ENCODE measurements at regions not wholly inside any gene's neighbourhood (a gene's known extent, or its start where the extent isn't known, plus 50 kb on each side); places are given as distances from the start of the nearest gene placed in this dataset.

GRCh38 chr2:3073041-3073595, 304.5 kb downstream of the EIPR1 start:
- Mint-ChIP-seq H3K9me3 (no peaks in the 10 kb centered on the region), H3K4me1 (no peaks in the 10 kb centered on the region), H3K36me3 (ENCODE audit: low read depth) (no peaks in the 10 kb centered on the region), H3K4me3 (no peak overlapping the region), H3K27ac (no peak overlapping the region), H3K27me3 (no peaks in the 10 kb centered on the region)
- ATAC-seq (replicated peaks), result no peak

DNA sequence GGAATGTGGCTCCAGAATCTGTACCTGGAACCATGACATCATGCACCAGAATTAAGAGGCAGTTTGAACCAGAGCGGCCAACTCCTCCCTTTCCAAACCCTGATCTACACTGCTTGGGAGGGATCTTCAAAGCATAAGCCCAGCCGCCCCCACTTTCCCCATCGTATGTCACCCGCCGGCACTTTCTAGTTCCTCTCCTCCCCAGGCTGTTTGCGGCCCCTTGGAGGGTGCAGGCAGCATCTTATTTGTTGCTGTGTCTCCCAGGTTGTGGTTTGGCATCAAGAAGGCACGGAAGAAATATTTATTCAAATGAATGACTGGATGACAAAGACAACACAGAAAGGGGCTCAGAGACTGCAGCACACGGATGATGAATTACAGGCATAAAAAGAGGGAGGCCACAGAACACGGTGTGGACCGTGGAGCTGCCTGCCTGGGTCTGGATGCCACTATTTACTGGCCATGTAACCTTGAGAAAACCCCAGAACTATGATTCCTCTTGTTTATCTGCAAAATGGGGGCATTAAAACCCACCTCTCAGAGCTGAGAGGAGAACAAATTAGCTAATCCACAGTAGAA, 305.8 kb downstream of the EIPR1 start:
- Mint-ChIP-seq H3K27me3 (no peaks in the 10 kb centered on the region), H3K27ac (no peak overlapping the region), H3K36me3 (ENCODE audit: low read depth) (no peaks in the 10 kb centered on the region), H3K9me3 (no peaks in the 10 kb centered on the region), H3K4me3 (no peak overlapping the region), H3K4me1 (no peaks in the 10 kb centered on the region)
- no peak for ATAC-seq (replicated peaks)

DNA sequence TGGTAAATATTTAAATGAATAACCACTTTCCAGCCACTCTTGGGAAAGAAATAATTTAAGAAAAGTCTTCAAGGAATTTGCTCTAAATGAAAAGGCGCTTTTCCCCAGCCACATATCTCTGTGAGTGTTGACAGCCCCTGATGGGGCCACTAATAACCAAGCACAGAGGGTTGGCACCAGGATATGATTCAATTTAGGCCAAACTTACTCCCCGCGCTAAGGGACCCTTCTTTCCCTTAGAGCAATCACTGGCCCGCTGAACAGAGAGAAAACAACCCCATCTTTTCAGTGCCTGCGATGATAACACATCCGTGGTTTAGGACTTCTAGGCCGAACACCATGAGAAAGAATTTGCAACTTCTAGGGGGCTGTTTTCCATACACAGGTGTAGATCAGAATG, 310.8 kb downstream of the EIPR1 start:
- Mint-ChIP-seq H3K36me3 (ENCODE audit: low read depth) (no peaks in the 10 kb centered on the region), H3K4me1 (no peaks in the 10 kb centered on the region), H3K9me3 (no peaks in the 10 kb centered on the region), H3K4me3 (no peak overlapping the region), H3K27ac (no peak overlapping the region), H3K27me3 (no peaks in the 10 kb centered on the region)
- no peak for ATAC-seq (replicated peaks)

DNA sequence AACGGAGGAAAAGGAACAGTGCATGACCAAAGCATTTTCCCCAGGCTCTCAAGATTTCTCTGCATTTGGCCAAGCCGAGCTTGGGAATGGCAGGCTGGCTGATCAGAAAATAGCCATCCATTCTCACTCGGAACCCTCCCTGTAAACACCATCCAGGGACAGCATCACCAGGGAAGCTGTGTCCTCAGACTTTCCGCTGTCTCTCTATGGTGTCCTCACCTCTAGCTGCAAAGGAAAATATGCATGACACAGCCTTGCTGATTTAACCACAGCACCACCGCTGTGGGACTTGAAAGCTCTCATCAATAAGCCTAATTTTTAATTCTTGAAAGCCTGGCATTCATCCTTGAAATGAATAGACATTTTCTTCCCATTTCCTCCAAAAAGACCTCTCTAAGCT, 311.7 kb downstream of the EIPR1 start:
- Mint-ChIP-seq H3K4me3 (no peak overlapping the region), H3K9me3 (no peaks in the 10 kb centered on the region), H3K36me3 (ENCODE audit: low read depth) (no peaks in the 10 kb centered on the region), H3K4me1 (no peaks in the 10 kb centered on the region), H3K27ac (no peak overlapping the region), H3K27me3 (no peaks in the 10 kb centered on the region)
- ATAC-seq (replicated peaks), result no peak

DNA sequence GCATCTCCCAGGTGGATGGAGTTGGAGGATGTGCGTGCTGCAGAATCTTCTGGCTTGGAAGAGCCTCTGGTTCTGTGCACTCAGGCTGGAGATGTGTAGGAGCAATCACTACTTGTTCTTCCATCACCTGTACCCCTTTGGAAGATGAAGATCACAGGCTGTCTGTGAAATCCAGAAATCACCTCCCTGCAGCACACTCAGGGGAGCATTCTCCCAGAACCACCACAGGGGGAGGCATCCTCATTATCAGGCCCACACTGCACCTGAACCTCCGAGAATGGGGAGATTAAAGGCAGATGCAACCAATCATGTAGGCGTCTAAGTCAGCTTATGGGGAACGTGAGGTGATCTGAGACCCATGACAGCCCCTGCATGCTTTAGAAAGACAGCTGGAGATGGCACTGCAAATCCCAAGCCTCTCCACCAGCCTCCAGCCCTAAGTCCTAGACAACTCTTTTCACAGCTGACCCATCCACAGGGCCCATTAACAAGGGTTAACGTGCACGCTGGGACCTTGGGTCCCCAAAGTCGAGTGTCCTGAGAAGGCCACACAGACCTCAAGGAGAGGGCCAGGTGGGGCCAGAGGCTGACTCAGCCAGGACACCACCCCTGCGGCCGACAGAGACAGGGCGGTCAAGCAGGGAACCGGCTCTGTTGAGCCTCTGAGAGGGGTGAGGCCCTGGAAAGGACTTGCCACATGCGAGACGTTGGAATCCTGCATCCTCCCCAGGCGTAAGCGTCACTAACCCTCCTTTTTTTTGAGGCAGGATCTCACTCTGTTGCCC, 314.9 kb downstream of the EIPR1 start:
- no peaks in the 10 kb centered on the region for H3K27me3 Mint-ChIP-seq
- no peak overlapping the region for H3K27ac Mint-ChIP-seq
- no peaks in the 10 kb centered on the region for H3K4me1 Mint-ChIP-seq

DNA sequence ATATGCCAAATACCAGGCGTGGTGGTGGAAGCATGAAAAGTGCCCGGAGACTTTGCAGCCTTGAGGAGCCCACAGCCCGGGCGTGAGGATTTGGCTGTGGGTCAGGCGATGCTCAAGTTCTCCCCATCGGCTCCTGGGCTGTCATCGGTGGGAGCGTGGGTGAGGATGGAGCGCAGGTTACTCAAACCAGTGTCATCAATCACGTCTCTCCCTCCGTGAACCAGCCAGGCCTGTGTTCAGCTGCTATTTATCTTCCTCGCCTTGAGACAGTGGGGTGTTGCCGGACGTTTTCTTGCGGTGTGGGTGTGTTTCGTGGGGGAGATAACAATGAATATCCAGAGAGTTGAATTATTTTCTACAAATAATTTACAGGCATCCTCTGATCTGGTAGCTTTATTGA, 317.6 kb downstream of the EIPR1 start:
- Mint-ChIP-seq H3K27ac (no peak overlapping the region), H3K9me3 (peaks cover 5% of the 10 kb centered on the region), H3K4me3 (no peak overlapping the region), H3K36me3 (ENCODE audit: low read depth) (no peaks in the 10 kb centered on the region), H3K27me3 (no peaks in the 10 kb centered on the region), H3K4me1 (no peaks in the 10 kb centered on the region)
- ATAC-seq (replicated peaks), result no peak

More for the DNA sequence above, 314.9 kb downstream of the EIPR1 start:
- Mint-ChIP-seq H3K4me3 (no peak overlapping the region), H3K36me3 (ENCODE audit: low read depth) (no peaks in the 10 kb centered on the region), H3K9me3 (no peaks in the 10 kb centered on the region)
- ATAC-seq (replicated peaks), result no peak

GRCh38 chr2:3059141-3059925, 318.3 kb downstream of the EIPR1 start:
- Mint-ChIP-seq H3K36me3 (ENCODE audit: low read depth) (no peaks in the 10 kb centered on the region), H3K9me3 (peaks cover 5% of the 10 kb centered on the region), H3K27ac (no peak overlapping the region), H3K4me3 (no peak overlapping the region), H3K27me3 (no peaks in the 10 kb centered on the region), H3K4me1 (no peaks in the 10 kb centered on the region)
- no peak for ATAC-seq (replicated peaks)

GRCh38 chr2:3054066-3054465, 323.6 kb downstream of the EIPR1 start:
- Mint-ChIP-seq H3K9me3 (peaks cover 5% of the 10 kb centered on the region), H3K4me1 (no peaks in the 10 kb centered on the region), H3K4me3 (no peak overlapping the region), H3K36me3 (ENCODE audit: low read depth) (no peaks in the 10 kb centered on the region), H3K27ac (no peak overlapping the region), H3K27me3 (no peaks in the 10 kb centered on the region)
- no peak for ATAC-seq (replicated peaks)

GRCh38 chr2:3051266-3051665, 326.4 kb downstream of the EIPR1 start:
- Mint-ChIP-seq H3K4me1 (no peaks in the 10 kb centered on the region), H3K9me3 (no peaks in the 10 kb centered on the region), H3K27me3 (no peaks in the 10 kb centered on the region), H3K27ac (no peak overlapping the region), H3K4me3 (no peak overlapping the region), H3K36me3 (ENCODE audit: low read depth) (no peaks in the 10 kb centered on the region)
- no peak for ATAC-seq (replicated peaks)

DNA sequence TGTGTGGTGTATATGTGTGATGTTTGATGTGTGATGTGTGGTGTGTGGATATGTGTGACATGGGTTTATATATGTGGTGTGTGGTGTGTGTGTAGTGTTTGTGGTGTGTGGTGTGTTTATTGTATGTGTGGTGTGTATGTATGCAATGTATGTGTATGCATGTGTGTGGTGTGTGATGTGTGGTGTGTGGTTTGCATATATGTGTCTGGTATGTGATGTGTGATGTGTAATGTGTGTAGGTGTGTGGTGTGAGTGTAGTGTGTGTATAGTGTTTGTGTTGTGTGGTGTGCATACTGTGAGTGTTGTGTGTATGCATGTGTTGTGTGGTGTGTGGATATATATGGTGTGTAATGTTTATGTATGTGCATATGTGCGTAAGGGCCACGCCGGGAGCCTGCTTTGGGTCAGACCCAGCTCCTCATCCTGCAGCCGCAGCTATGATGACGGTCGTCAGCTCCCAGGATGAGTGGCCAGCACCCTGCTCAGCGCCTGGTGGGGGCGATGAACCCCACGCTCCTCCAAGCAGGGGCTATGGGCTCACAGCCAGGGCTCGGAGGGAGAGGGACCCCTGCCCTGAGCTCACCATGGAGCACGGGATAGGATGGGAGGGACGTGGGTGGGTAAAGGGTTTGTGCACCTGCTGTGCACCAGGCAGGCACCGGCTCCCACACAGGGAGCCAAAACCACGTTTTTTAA, 331.3 kb downstream of the EIPR1 start:
- no peak overlapping the region for H3K4me3 Mint-ChIP-seq

GRCh38 chr2:3045318-3045921, 332.2 kb downstream of the EIPR1 start:
- H3K27me3 Mint-ChIP-seq, result no peaks in the 10 kb centered on the region
- no peaks in the 10 kb centered on the region for H3K4me1 Mint-ChIP-seq
- no peaks in the 10 kb centered on the region for H3K9me3 Mint-ChIP-seq
- H3K36me3 Mint-ChIP-seq (ENCODE audit: low read depth), result no peaks in the 10 kb centered on the region
- ATAC-seq (replicated peaks), result no peak
- H3K27ac Mint-ChIP-seq, result no peak overlapping the region
- no peak overlapping the region for H3K4me3 Mint-ChIP-seq

More for the DNA sequence above, 331.3 kb downstream of the EIPR1 start:
- H3K4me1 Mint-ChIP-seq, result no peaks in the 10 kb centered on the region
- H3K27me3 Mint-ChIP-seq, result no peaks in the 10 kb centered on the region
- H3K36me3 Mint-ChIP-seq (ENCODE audit: low read depth), result no peaks in the 10 kb centered on the region
- H3K9me3 Mint-ChIP-seq, result no peaks in the 10 kb centered on the region
- no peak overlapping the region for H3K27ac Mint-ChIP-seq
- no peak for ATAC-seq (replicated peaks)

DNA sequence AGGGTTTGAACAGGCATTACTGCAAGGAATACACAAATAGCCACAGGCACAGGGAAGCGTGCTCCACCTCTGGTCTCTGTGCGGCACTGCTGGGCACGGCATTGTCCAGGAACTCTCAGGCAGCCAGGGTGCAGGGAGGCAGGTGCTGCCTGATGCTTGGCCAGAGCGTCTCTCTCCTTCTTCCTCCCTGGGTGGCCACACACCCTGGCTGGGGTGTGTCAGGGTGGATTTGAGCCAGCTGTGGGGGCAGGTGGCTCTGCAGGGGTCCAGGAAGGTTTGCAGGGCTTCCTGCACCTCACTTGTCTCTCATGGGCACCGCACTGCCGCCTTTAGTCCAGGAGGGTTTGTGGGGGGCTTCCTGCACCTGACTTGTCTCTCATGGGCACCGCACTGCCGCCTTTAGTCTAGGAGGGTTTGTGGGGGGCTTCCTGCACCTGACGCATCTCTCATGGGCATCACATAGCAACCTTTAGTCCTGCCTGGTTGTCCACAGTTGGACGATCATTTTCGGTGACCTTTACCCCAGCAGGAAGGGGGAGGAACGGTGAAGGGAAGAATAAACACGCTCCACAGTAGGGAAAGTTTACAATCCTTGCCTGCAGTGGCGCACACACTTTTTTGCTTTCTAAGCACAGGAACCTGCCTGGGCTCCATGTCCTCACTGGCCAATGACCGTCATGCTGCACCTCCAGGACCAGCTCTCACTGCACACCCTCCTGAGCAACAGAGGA, 332.9 kb downstream of the EIPR1 start:
- Mint-ChIP-seq H3K27ac (no peak overlapping the region), H3K4me1 (no peaks in the 10 kb centered on the region), H3K4me3 (no peak overlapping the region), H3K9me3 (no peaks in the 10 kb centered on the region), H3K36me3 (ENCODE audit: low read depth) (no peaks in the 10 kb centered on the region), H3K27me3 (no peaks in the 10 kb centered on the region)
- ATAC-seq (replicated peaks), result no peak

DNA sequence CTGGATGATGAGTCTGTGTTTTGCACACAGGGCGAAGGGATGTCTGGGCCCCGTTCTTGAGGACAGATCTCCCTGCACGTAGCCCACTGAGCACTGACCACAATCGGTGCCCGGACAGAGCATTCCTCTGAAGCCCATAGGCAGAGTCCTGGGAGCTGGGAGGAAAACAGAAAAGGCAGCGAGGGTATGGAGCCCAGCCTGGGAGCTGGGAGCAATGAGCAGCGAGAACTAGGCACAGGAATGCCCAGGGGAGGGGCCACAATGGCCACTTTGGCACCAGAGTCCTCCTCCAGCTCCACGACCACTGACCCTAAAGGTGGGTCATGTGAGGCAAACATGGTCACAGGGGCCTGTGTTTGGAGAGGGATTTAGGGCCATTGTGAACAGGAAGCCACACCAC, 333.9 kb downstream of the EIPR1 start:
- Mint-ChIP-seq H3K36me3 (ENCODE audit: low read depth) (no peaks in the 10 kb centered on the region), H3K4me1 (no peaks in the 10 kb centered on the region), H3K4me3 (no peak overlapping the region), H3K27me3 (no peaks in the 10 kb centered on the region), H3K27ac (no peak overlapping the region), H3K9me3 (no peaks in the 10 kb centered on the region)
- no peak for ATAC-seq (replicated peaks)

Measured in activated T-helper 17 cell treated with anti-CD3 and anti-CD28 coated beads, Interleukin-2, amount 50 U/mL, for 72 hours (primary cell).